ENCODE measurements at regions not wholly inside any gene's neighbourhood (a gene's known extent, or its start where the extent isn't known, plus 50 kb on each side); places are given as distances from the start of the nearest gene placed in this dataset.
"Not testable (repeated sequence)": the region's sequence is repeated elsewhere in the genome, so short reads cannot be mapped to it uniquely, and the experiment has no call there.

DNA sequence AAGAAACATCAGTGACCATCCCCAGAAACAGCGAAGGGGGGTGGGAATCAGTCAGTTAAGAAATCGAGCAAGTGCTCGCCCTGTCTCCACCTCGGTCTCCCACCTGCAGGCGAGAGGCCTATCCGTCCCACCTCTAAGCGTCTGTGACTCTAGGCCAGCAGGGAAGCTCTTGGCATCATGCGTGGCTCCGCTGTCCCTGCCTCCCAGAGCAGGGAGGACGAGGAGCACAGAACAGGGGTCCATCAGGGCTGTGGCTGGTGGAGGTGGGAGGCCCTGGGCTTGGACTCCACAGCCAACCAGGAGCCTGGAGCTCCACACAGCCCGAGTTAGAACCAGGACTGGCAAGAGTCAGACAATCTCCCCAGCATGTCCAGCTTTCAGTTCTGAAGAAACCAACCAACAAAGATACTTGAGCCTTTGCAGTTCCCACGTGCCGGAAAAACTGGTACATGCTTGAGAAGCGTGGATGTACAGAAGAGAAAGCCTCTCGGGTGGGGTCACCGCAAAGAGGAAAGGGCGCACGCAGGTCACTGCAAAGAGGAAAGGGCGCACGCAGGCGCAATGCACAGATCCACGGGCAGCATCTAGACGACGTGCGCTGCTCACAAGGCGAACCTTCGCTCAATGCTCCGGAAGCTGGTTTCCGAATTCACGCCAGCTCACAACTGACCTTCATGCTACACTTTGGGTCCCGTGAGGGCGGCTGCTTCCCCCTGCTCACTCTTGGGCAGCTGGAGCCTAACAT, 104.5 kb upstream of the ALKAL2 start:
- no peak for DNase-seq

GRCh38 chr2:391696-392095, 103.8 kb upstream of the ALKAL2 start:
- no peak for DNase-seq

GRCh38 chr2:390959-391358, 103.1 kb upstream of the ALKAL2 start:
- no peak for DNase-seq

DNA sequence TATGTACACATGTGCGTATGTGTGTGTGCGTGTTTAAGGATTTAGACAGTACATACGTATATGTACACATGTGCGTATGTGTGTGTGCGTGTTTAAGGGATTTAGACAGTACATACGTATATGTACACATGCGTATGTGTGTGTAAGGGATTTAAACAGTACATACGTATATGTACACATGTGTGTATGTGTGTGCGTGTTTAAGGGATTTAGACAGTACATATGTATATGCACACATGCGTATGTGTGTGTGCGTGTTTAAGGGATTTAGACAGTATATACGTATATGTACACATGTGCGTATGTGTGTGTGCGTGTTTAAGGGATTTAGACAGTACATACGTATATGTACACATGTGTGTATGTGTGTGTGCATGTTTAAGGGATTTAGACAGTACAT, 102.1 kb upstream of the ALKAL2 start:
- DNase-seq, result not testable (repeated sequence)

DNA sequence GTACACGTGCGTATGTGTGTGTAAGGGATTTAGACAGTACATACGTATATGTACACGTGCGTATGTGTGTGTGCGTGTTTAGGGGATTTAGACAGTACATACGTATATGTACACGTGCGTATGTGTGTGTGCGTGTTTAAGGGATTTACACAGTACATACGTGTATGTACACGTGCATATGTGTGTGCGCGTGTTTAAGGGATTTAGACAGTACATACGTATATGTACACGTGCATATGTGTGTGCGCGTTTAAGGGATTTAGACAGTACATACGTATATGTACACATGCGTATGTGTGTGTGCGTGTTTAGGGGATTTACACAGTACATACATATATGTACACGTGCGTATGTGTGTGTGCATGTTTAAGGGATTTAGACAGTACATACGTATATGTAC, 100.9 kb upstream of the ALKAL2 start:
- DNase-seq, result not testable (repeated sequence)

GRCh38 chr2:387980-388421, 100.1 kb upstream of the ALKAL2 start:
- no peak for DNase-seq

DNA sequence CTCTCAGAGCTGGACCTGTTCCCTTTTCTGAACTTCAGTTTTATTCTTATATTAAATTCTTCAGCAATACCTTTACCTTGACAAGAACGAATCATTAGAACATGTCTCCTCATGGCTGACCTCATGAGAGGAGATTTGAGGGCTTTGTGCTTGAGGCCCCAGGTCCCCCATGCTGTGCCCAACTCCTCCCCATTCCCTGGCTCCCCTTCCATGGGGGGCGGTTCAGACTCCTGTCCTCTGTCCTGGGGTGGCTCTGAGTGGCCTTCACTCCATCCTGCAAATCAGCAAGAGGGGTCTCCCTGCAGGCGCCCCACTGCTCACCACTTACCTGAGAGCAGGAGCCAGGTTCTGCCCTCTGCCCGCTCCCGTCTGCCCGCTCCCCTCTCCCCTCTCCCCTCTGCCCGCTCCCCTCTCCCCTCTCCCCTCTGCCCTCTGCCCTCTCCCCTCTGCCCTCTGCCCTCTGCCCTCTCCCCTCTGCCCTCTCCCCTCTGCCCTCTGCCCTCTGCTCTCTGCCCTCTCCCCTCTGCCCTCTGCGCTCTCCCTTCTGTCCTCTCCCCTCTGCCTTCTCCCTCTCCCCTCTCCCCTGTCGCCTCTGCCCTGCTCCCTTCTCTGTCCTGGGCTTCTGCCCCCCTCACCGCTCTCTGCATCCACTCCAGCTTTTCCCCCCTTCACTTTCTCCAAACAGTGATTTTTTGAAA, 98.7 kb upstream of the ALKAL2 start:
- DNase-seq, result no peak

- DNase-seq, result no peak
These were observed 97.9 kb upstream of the ALKAL2 start for GRCh38 chr2:385785-386184.

DNA sequence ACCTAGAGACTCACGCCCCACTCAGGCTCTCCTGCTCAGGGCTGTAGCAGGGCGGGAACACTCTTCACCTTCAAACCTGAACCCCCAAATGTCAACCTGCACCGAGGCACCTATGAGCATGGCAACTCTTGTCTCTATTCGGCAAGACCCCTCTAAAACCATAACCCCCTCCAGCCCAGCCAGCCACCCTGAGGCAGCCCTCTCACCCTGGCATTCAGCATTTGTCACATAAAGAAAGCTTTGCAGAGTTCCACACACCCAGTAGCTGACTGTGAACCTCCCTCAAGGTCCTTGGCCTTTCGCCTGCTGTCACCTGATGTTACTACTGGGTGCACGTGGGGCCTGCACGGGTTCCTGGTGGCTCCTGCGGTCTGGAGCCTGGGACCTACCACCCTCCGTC, 97.2 kb upstream of the ALKAL2 start:
- no peak for DNase-seq

DNA sequence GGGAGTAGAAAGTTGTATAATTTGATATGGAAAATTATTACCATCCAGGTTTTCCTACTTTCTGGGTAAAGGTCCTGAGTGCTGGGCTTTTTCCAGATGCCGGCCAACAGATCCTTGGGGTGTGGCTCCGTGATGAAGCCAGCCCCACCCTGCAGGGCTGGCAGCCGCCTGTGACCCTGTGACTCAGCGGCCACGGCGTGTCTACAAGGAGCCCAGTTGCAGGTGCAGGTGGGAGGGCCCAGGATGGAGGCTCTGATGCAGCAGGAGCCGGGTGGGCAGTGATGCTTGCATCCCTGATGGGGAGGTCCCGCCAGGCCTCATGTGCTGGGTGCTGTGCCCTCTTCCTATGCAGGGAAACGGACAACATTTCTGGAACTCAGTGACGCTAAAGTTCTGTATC, 96.0 kb upstream of the ALKAL2 start:
- no peak for DNase-seq

- DNase-seq, result no peak
These were observed 95.3 kb upstream of the ALKAL2 start for GRCh38 chr2:383178-383577.

GRCh38 chr2:382728-383022, 94.8 kb upstream of the ALKAL2 start:
- DNase-seq, result no peak

DNA sequence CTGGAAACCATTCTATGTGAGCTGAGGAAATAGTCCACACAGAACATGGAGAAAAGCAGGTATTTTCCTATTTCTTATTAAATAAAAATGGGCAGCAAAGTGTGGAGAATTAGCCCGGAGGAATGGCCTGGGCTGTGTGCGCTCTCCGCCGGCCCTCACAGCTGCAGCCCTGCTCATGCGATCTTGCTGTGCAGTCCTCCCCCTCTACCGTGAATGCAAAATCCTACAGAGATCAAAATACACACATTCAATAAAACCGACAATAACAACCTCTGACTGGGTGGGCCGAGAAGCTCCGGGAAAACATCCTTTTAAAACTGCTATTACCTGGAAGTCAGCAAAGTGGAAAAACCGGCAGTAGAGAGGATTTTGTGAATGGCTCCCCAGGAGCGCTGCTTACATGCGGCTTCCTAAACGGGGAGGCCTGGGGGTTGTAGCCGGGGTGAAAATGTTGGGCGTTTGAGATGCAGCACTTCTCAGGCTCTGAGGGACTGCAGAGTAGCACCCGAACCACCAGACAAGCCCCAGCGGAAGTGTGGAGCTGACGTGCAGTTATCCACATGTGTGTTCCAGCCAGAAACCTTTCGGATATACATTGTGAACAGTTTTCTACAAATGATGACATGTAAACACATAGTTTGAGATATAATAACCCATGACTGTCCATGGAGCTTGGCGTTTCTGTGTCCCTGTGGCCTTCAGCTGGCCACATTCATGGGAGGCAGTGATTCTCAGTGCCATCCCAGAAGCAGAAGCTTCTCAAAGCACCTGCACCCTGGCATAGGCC, 94.2 kb upstream of the ALKAL2 start:
- no peak for DNase-seq

DNA sequence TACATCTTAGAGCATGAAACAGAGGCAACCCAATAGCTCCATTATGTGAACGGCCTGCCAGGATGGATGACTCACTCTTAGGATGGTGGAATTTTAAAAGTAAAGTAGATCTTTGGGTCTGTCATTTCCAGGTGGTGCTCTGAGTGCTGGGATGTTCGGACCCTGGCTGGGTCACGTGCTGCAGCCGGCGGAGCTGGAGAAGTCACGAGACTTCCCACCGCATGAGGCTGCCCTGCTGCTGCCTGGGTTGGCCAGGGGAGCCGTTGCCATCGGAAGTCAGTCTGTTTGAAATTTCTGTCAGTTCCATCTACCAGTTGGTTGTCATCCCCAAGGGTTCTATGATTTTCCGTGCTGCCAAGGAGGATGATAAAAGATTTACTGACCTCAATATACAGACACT, 93.3 kb upstream of the ALKAL2 start:
- DNase-seq, result no peak

GRCh38 chr2:380772-381171, 92.9 kb upstream of the ALKAL2 start:
- DNase-seq, result no peak

DNA sequence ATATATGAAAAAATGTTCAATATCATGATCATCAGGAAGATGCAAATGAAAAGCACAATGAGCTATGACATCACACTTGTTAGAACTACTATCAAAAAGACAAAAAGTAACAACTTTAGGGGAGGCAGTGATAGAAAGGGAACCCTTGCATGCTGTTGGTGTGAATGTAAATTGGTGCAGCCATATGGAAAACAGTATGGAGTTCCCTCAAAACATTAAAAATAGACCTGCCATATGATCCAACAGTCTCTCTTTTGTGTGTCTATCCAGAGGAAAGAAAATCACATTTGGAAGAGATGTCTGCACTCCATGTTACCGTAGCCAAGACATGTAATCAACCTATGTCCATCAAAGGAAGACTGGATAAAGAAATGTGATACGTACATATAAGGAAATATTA, 92.3 kb upstream of the ALKAL2 start:
- DNase-seq, result no peak

- DNase-seq, result no peak
These were observed 91.9 kb upstream of the ALKAL2 start for GRCh38 chr2:379778-380177.

GRCh38 chr2:378364-378763, 90.5 kb upstream of the ALKAL2 start:
- DNase-seq, result no peak

- no peak for DNase-seq
These were observed 89.5 kb upstream of the ALKAL2 start for GRCh38 chr2:377414-377813.

- DNase-seq, result no peak
These were observed 88.0 kb upstream of the ALKAL2 start for GRCh38 chr2:375956-376307.

DNA sequence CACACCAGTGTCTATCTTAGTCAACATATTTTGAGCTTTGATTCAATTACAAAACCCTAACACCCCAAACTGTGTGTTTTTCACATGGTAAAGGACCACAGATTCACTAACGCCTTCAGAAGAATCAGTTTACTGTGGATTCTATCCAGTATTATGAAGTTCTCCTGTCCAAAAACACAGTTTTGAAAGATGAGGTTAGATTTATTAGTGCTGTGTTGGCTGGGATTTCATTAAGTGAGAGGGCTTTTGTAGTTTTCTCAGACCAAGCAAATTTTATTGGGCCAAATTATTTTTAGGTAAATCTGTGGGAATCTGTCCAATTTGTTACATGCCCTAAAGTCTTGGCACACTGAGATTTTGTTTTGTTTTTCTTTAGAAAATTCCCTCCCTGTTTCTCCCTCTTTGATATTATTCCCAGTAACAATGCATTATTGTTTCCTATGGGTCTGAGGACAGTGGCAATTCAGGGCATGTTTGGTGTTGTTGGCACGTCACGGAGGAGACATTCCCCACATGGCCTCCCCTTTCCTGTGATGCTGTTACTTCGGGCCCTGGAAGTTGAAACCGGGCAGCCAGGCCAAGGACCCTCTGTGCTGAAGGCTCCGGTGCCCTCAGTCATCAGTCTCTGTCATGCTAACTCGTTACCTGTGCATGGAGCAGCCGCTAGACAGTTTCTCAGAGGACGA, 87.5 kb upstream of the ALKAL2 start:
- no peak for DNase-seq

GRCh38 chr2:368386-368785, 80.5 kb upstream of the ALKAL2 start:
- DNase-seq, result no peak

DNA sequence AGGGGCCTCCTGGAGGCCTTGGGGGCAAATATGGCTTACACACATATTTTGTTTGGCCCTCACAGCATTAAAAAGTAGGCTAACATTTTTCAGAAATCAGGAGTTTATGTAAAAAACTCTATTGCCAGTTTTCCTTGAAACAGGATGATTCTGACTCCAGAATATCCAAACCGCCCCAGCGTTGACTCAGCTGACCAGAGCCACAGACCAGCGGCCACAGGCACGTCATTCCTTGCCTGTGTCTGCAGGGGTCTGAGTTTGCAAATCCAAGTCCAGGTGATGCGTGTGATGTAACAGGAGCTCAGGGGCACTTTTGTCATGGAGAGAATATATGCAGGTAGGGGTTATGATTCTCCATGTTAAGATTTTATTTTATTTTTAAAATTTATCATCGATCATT, 79.4 kb upstream of the ALKAL2 start:
- no peak for DNase-seq

- no peak for DNase-seq
These were observed 78.8 kb upstream of the ALKAL2 start for GRCh38 chr2:366706-367105.

Data from GOT3 (cell line).